HEK293T (cell line): ENCODE measurements at regions not wholly inside any gene's neighbourhood (a gene's known extent, or its start where the extent isn't known, plus 50 kb on each side); places are given as distances from the start of the nearest gene placed in this dataset.

Source experiments
- CTCF ChIA-PET: fragments of 350-600 bp; formaldehyde crosslinking; extraction: SDS; loops from one replicate; lab custom pipeline; 2021; ENCODE audit warnings: antibody characterized with exemption, inconsistent platforms; lab: Yijun Ruan, JAX
- POLR2A ChIA-PET: fragments of 350-600 bp; formaldehyde crosslinking; extraction: SDS; loops from one replicate; lab custom pipeline; 2020; ENCODE audit warnings: antibody characterized with exemption, inconsistent platforms; lab: Yijun Ruan, JAX
- DNase-seq: peaks from one replicate; pipeline ENCODE4 v3.0.0; 2012; ENCODE audit warnings: mixed read lengths; ENCODE audit errors: extremely low spot score
- ARNT ChIP-seq: fragments of 450-650 bp; IDR thresholded peaks from 2 replicates; pipeline ENCODE4 v1.6.1; 2017; ENCODE audit warnings: mild to moderate bottlenecking
- BHLHE40 ChIP-seq: fragments of 450-650 bp; IDR thresholded peaks from 2 replicates; pipeline ENCODE4 v1.6.1; 2016; ENCODE audit warnings: mild to moderate bottlenecking, moderate library complexity, borderline replicate concordance
- CTBP1 ChIP-seq: fragments of 450-650 bp; IDR thresholded peaks from 2 replicates; pipeline ENCODE4 v1.6.1; 2016; ENCODE audit warnings: borderline replicate concordance
- ELF4 ChIP-seq: fragments of 450-650 bp; IDR thresholded peaks from 2 replicates; pipeline ENCODE4 v1.6.1; 2017; ENCODE audit warnings: antibody characterized with exemption
- FOXA1 ChIP-seq: fragments of 450-650 bp; IDR thresholded peaks from 2 replicates; pipeline ENCODE4 v1.6.1; 2016; ENCODE audit warnings: mild to moderate bottlenecking
- FOXK2 ChIP-seq: fragments of 450-650 bp; IDR thresholded peaks from 2 replicates; pipeline ENCODE4 v1.6.1; 2016; ENCODE audit warnings: mild to moderate bottlenecking
- FOXM1 ChIP-seq: fragments of 450-650 bp; IDR thresholded peaks from 2 replicates; pipeline ENCODE4 v1.6.1; 2017; ENCODE audit warnings: mild to moderate bottlenecking, borderline replicate concordance
- HDGF ChIP-seq: fragments of 450-650 bp; IDR thresholded peaks from 2 replicates; pipeline ENCODE4 v1.6.1; 2017; ENCODE audit warnings: antibody characterized with exemption, borderline replicate concordance
- L3MBTL2 ChIP-seq: fragments of 450-650 bp; conservative IDR thresholded peaks from 2 replicates; pipeline ENCODE4 v1.6.1; 2016; ENCODE audit warnings: mild to moderate bottlenecking
- NFRKB ChIP-seq: fragments of 450-650 bp; IDR thresholded peaks from 2 replicates; pipeline ENCODE4 v1.6.1; 2016; ENCODE audit warnings: mild to moderate bottlenecking, moderate library complexity
- SP1 ChIP-seq: fragments of 450-650 bp; IDR thresholded peaks from 2 replicates; pipeline ENCODE4 v1.6.1; 2017
- SUZ12 ChIP-seq: fragments of 450-650 bp; IDR thresholded peaks from 2 replicates; pipeline ENCODE4 v1.6.1; 2016; ENCODE audit warnings: mild to moderate bottlenecking
- TARDBP ChIP-seq: fragments of 450-650 bp; IDR thresholded peaks from 2 replicates; pipeline ENCODE4 v1.6.1; 2016
- ZNF384 ChIP-seq: fragments of 450-650 bp; IDR thresholded peaks from 2 replicates; pipeline ENCODE4 v1.6.1; 2016
- TF ChIP-seq, protein P1 (sequence below): fragments of 450-650 bp; IDR thresholded peaks from 2 replicates; pipeline ENCODE4 v1.6.1; 2016

DNA sequence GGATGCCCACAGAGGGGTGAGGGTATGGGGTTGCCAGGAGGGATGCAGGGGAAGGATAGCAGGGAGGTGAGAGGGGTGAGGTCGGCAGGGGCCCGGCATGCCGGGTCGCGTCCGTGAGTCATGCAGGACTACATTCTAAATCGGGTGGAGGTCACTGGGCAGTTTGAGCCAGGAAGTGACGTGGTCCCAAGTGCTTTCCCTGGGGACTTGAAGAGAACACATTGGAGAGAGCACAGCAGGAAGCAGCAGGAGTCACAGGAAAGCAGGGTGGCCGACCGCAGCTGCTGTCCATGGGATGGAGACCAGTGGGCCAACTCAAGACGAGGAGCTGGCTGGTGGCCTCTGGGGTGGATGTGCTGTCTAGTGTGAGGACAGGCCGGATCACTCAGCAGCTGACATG is 92.0 kb upstream of the WASF3 start:
- TF ChIP-seq CTBP1 (no peak), BHLHE40 (no peak), SP1 (no peak), FOXA1 (no peak), L3MBTL2 (no peak), ZNF384 (no peak), FOXK2 (no peak), FOXM1 (no peak), NFRKB (no peak)
- POLR2A ChIA-PET = interaction anchor here (0.8 kb wide), 1 partner anchor 16 kb away, joined by 3 read pairs; no protein-coding TSS in a partner anchor
- DNase-seq = no peak
- CTCF ChIA-PET = no interaction called here

DNA sequence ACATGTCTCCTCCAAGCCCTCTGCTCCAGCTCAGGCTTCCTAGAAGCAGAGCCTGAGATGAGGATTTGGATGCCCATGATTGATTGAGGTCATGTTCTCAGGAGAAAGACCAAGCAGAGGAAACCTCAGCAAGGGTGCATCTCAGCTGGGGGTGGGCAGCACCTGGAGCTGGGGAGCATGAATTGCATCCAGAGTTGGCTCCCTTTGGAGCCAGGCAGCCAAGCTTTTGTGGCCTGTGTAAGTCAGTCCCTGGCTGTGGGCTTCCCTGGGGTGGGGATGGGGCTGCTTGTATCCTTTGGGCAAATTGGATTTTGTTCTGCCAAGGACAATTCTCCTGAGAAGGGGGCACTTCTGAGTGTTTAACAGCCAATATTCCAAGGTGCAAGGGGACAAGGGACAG is 91.5 kb upstream of the WASF3 start:
- TF ChIP-seq BHLHE40 (no peak), SP1 (no peak), SUZ12 (no peak)
- POLR2A ChIA-PET = interaction anchor here (0.8 kb wide), 1 partner anchor 17 kb away, joined by 3 read pairs; no protein-coding TSS in a partner anchor
- DNase-seq = no peak
- CTCF ChIA-PET = no interaction called here

DNA sequence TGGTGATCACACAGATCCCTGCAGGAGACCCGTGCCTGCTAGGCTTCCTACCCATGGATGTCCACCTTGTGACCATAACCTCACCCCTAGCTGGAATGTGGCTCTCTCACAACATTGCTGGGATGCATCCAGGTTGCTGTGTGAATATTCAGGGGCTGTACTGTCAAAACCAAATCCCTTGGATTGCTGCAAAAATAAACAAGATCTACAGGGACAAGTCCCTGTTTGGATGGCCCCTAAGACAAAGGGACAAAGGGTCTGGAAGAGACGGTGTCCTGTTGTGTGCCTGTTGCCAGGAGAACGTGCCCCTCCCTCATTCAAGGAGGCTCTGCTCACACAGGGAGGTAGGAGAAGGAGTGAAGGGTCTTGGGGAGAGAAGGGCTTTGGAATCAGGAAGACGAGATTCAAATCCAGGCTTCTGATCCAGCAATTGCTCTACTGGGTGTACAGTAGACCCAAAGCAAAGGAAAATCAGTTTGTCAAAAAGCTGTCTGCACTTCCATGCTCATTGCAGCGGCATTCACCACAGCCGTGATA is 89.2 kb upstream of the WASF3 start:
- TF ChIP-seq SUZ12 (no peak), ELF4 (no peak), CTBP1 (no peak), BHLHE40 (no peak), FOXK2 (no peak)
- TF ChIP-seq, protein P1, sequence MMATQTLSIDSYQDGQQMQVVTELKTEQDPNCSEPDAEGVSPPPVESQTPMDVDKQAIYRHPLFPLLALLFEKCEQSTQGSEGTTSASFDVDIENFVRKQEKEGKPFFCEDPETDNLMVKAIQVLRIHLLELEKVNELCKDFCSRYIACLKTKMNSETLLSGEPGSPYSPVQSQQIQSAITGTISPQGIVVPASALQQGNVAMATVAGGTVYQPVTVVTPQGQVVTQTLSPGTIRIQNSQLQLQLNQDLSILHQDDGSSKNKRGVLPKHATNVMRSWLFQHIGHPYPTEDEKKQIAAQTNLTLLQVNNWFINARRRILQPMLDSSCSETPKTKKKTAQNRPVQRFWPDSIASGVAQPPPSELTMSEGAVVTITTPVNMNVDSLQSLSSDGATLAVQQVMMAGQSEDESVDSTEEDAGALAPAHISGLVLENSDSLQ = no peak
- POLR2A ChIA-PET = no interaction called here
- CTCF ChIA-PET = no interaction called here
- DNase-seq = no peak

DNA sequence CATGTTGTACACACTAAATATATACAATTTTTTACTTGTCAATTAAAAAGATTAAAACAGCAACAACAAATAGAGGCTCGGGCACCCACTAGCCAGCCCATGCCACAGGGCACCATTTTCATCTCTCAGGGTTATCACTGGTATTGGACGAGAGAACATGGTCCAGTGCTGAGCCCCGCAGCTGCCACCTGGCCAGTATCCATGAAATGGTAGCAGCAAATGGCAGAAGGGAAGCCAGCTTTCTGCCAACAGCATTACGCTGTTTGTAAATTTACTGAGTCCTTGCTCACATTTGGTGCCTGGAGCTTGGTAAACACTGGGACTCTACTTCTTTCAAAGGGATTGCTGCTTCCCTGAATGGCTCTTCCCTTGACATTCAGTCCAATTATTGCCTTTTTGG is 87.9 kb upstream of the WASF3 start:
- TF ChIP-seq BHLHE40 (no peak), FOXA1 (no peak), L3MBTL2 (no peak), ARNT (no peak), FOXM1 (no peak), SP1 (no peak), NFRKB (no peak), TARDBP (no peak), ZNF384 (no peak)
- TF ChIP-seq, protein P1 = no peak
- ChIA-PET POLR2A (no interaction called here), CTCF (interaction anchor here (0.8 kb wide), 1 partner anchor 11 kb away, joined by 3 read pairs; no protein-coding TSS in a partner anchor)
- DNase-seq = no peak

DNA sequence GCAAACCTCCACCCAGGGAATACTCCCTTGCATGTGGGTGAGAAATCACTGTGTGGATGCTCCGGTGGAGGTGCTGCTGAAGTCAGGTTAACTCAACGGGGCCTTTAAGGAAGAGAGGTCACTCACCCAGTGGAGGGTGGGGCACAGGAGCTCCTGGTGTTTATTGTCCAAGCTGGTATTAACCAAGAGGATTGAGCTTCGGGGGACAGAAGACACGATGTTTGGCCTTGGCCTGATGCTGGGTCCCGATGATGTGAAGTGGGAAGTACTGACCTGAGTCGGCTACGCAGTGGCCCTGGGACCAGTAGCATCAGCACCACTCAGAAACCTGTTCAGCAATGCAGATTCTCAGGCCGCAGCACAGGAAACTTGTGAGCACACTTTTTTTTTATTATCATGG is 85.7 kb upstream of the WASF3 start:
- POLR2A ChIA-PET = no interaction called here
- TF ChIP-seq SP1 (no peak), ELF4 (no peak), BHLHE40 (no peak), HDGF (no peak), ARNT (no peak), FOXM1 (no peak), FOXA1 (no peak), L3MBTL2 (no peak), SUZ12 (no peak), ZNF384 (no peak), FOXK2 (no peak)
- TF ChIP-seq, protein P1 = no peak
- DNase-seq = no peak
- CTCF ChIA-PET = no interaction called here

DNA sequence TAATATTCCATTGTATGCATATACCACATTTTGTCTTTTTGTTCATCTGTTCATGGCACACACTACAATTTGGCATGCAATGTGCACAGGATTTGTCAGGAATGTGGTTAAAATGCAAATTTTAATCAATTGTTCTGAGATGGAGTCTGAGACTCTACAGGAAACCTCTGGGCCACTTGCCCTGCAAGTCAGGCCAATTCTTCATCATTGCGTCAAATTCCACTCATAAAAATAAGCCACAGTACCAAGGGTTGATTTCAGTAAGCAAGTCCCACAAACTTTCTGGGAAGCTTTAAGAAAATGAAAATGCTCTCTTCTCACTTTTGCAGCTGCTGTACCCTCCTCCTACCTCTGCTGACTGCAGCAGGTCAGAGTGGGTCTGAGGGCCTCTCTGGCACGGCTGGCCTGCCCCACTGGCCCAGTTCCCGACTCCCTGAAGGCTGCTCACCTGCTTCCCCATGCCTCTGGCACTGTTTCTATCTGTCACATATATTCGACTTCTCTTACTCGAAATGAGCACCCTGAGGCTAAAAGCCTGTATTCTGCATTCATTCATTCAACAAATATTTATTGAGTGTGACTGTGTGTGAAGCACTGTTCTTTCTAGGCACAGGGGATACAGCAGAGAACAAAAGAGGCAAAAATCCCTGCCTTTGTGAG is 83.8 kb upstream of the WASF3 start:
- POLR2A ChIA-PET = no interaction called here
- CTCF ChIA-PET = no interaction called here
- no peak for DNase-seq
- TF ChIP-seq CTBP1 (no peak), FOXK2 (no peak), ARNT (no peak), HDGF (no peak), TARDBP (no peak), L3MBTL2 (no peak), NFRKB (no peak), SUZ12 (no peak), FOXA1 (no peak), FOXM1 (no peak), ELF4 (no peak)
- TF ChIP-seq, protein P1 = no peak
